NCI-H1417 treated with DMSO at 0.1 percent for 48 hours (cell line): ENCODE measurements at regions not wholly inside any gene's neighbourhood (a gene's known extent, or its start where the extent isn't known, plus 50 kb on each side); places are given as distances from the start of the nearest gene placed in this dataset.
"Not testable (repeated sequence)": the region's sequence is repeated elsewhere in the genome, so short reads cannot be mapped to it uniquely, and the experiment has no call there.

ENCODE experiments used
- DNase-seq: peaks from one replicate; lab custom pipeline; 2025; lab: John Stamatoyannopoulos, UW

DNA sequence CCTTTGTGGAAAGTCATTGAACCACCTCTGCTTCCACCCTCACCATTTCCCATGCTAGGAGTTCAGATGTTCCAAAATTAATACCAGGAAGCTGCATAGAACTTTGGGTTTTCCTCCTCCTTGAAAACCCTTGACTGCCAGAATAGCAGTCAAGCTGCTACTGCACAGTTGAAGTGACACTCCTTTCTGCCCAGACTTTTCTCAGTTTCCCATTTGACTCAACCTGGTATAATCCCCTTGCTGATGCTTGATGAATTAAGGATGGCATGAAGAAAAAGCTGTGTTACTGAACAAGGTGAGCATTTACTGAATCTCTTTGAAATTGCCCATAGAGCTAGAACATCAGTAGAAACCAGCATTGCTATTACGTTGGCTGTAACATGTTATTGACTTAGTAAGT lies 286.0 kb downstream of the EDEM1 start:
- no peak for DNase-seq

DNA sequence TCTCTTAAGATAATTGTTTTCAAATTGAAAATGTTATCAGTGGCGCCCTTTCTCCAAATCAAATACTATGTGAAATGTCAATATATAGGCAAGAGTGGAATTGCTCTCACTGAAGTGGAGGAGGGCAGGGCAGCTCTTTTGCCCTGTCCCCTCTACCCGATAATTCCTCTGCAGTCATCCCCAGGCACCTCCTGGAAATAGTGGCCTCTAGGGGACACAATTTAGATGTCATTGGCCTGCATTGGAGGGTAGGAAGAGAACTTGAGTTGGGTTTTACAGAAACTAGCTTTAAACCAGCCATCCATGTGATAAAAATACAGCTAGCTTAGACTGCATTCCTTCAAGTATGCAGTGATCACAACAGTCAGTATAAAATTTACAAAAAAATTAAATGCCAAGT lies 288.9 kb downstream of the EDEM1 start:
- DNase-seq, result no peak

DNA sequence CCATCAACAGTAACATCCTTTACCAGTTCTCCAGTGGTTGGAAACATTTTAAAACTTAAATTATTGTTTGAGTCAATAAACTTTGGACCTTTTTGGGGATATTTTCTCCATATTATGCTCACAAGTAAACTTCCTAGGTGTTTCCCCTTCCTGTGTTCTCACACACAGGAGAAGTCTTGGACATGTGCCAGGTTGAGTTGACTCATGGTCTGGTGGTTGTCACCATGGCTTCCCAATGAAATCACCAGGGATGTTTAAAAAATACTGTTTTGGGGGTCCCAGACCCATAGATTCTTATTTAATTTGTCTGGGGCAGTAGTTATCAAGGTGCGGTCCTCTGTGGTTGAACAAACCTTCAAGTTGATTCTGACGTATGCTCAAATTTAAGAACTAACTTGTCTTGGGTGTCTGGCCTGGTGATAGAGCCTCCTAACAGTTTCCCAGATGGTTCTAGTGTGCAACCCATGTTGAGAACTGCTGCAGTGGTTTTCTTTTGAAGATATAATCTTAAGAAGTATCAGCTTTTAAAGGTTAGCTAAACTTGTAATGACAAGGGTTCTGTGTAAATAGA lies 291.8 kb downstream of the EDEM1 start:
- no peak for DNase-seq

DNA sequence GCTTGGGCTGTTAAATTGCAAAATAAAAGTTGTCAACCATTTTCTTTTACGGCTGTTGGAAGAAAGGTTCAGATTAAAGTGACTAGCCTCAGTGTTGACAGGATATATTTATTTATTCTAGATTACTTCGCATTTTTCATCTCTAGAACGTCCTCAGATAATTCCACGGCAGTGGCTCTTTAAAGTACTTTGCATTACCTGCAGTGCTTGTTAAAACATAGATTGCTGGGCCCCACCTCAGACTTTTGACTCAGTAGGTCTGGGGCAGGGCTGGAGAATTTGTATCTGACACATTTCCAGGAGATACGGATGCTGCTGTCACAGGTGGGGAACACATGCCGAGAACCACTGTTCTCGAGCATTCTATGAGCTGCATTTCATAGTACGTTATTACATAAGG lies 292.7 kb downstream of the EDEM1 start:
- no peak for DNase-seq

DNA sequence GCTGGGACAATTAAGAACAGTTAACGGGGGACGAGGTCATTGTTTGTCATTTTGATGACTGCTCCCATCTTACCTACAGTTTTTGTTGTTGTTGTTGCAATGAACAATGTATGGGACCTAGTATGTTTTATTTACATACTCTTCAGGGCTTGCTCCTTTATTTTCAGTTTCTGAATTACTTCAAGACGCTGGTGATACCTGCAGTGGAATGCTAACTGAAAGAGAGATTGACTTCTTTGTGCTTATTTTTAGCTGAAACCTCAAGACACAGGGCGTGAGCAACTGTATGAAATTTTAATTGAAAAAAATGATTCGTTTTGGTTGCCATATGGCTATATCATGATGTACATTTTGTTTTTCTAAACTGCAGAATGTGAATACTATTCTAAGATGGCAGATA lies 297.9 kb downstream of the EDEM1 start:
- DNase-seq, result no peak

DNA sequence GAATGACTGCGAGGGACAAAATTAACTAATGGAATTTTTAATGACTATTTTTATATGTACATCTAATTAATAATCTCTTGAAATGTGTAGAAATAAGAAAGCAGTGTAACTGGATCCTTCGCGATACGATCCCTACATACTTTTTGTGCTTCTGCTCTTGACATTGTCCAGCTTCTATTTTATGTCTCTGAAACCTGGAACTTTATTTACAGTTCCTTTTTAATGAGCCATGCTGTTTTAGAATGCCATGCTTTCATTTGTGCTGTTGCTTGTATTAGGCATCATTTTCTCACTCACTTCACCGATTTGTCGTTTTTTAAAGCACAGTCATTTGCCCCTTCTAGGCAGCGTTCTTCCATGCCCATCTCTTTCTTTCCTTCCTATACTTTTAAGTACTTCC lies 301.3 kb downstream of the EDEM1 start:
- DNase-seq, result no peak

DNA sequence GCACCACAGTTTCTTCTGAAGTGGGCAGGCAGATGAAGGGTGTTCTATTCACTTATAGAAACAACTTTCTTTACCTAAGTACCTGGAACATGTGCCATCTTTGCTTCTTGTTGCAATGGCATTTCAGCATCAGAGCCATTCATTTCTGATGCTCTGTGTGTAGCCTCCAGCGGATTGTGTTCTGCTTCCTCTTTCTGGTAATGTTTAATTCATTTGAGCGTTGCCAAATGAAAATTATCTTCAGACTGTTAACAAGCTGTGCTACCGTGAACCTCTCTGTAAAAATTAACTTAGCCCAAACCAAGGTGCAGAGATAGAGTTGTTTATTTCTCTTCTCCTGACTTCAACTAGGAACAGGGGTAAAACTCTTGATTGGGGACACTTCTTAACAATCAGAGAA lies 302.0 kb downstream of the EDEM1 start:
- no peak for DNase-seq

DNA sequence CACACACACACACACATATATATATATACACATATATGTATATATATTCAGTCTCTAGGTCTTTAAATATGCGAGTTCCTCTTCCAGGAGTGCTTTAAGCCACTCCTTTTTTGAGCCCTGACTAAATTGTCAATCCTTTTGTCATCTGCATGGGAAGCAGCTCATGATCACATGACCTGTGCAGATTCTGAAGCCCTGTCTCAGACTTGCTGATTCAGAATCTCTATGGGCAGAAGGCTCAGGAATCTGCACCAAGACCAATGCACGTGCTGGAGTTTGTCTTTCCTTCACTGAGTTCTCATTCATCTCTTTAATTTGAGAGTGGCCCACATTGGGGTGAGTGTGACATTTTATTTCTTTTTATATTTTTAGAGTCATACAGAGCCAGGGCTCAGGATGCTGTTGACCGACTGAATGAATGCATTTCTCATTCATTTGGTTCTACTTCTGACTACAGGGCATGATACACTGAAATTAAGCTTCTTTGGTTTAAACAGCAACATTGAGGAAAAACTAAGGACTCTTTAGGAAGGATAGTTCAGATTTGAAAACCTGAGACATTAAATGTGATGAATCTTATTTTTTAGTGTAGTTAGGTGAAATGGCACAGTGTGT lies 307.5 kb downstream of the EDEM1 start:
- no peak for DNase-seq

DNA sequence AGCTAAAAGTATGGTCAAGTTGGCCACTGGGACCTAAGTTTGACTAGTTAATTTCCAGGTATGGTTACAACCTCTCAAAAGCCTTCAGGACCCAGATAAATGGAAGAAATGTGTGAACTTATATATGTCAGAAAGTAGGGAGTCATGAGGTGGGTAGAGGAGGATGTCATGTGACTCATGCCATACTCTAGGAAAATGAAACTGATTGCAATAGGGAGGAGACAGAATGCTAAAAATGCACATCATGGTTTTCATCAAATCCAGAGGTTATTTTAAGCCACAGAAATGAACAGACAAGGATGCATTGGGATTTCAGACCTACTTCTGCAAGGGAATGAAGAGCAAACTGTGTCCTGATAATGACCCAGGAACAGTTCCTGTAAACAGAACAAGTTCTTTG lies 310.0 kb downstream of the EDEM1 start:
- DNase-seq, result no peak

DNA sequence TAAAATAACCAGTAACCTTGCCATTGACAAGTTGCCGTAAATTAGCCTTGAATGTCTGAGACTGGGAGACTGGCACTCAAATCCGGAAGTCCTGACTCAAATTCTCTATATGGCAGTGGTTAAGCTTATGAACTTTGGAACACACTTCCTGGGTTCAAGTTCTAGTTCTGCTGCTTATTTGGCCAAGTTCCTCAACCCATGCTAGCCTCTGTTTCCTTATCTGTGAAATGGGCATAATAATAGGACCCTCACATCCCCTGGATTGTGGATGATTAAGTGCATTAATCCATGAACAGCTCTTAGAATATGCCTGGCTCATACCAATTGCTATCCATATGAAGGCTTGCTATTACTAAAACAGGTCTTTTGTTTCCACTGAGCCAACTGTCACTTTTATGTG lies 311.5 kb downstream of the EDEM1 start:
- DNase-seq, result no peak

DNA sequence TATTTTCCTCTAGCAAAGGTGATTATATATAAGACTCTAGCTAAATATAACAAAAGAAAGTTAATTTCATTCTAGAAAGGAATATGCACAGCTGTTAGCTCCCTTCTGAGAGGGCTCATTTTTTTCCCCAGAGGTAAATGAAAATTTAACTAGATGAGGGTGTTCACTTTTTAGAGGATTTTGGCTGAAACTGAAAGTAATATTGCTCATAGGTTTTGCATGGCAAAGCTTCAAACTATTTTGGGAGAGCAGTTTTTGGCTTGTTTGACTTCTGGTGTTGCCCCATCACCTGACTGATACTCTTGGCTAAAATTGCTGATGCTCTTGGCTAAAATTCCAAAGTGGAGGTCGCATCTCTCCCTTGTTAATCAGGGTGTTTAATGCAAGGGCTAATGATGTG lies 311.9 kb downstream of the EDEM1 start:
- no peak for DNase-seq

DNA sequence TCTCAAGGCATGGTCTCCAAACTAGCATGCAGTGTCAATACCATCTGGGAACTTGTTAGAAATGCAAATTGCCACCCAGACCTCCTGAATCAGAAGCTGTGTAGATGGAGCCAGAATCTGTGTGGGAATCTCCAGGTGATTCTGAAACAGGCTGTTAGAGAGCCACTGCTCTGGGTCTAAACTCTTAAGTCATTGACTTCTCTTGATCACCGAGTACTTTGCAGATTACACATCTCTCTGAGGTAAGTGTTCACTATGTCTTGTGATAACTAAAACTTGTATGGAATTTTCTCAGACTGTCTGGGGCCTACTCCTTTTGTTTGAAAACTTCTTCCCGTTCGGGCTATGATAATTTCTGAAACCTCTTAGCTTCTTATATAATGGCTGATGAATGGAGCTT lies 315.6 kb downstream of the EDEM1 start:
- DNase-seq, result no peak

DNA sequence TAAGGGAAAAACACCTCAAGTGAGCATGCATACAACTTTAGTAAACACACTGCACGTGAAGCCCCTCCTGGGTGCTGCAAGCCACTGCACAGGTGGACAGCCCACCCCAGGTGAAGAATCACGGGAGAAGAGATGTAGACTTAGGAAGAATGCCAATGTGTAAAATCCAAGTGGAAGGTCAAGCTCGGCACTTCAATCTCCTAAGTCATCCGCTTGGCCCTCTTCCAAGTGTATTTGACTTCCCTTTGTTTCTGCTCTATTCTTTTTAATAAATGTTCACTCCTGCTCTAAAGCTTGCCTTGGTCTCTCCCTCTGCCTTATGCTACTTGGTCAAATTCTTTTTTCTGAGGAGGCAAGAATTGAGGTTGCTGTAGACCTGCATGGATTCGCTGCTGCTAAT lies 316.6 kb downstream of the EDEM1 start:
- DNase-seq, result no peak

DNA sequence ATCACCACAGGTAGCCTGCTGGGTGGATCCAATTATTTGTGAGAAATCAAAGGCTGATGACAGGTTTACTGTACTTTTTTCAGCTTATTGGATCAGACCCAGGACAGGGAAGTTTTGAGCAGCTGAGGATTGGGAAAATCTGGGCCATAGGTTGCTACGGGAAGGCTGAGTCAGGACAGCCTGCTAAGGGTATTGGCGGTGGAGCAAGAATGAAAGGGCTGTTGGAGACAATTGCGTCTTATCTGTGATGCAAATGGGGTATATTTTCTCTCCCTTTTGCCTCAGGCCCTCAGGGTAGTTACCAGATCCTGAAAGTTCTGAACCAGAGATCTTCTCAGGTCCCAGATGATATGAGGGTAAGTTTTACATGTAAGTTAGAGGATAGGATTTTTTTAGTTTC lies 317.7 kb downstream of the EDEM1 start:
- no peak for DNase-seq

DNA sequence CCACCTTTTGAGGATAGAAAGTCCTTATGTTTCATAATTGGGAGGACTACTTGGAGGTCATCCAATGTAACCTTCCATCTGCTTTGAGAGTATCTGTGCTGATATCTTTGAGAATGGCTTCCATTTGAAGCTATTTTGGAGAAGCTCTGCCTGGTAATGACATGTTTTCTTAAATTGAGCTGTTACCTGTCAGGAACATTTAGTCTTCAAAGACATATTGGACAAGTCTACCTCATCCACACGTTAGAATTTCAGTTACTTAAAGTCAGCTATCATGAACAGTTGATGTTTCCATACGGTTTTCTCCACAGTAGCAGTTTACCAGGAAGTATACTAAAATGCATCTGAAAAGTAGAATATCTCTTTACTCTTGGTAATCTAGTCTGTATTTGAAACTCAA lies 318.5 kb downstream of the EDEM1 start:
- no peak for DNase-seq

DNA sequence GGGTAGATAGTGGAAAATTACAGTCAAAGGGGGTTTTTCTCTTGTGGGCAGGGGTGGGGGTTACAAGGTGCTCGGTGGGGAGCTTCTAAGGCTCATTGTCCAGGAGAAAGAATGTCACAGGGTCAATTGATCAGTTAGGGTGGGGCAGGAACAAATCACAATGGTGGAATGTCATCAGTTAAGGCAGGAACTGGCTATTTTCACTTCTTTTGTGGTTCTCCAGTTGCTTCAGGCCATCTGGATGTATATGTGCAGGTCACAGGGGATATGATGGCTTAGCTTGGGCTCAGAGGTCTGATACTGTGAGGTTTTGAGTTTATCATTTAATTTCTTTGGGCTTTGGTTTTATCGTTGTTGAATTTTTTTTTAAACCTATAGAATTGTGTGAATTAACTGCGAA lies 321.4 kb downstream of the EDEM1 start:
- DNase-seq, result not testable (repeated sequence)

DNA sequence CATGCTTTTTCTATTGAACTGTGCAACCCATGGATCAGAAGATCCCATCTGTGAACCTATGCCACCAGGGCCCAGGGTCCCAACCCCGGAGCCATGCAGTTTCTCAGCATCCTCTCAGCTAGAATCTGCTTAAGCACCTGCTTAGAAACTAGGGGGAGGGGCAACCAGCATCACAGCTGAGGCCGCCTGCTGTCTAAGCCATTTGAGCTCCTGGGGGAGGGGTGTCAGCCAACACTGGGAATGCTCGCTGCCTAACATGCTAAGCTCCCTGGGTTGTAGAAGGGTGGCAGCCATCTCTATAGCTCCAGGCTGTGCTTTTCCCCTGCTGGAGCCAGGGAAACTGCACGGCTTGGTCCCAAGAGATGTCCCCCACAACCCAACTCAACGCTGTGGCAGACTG lies 322.8 kb downstream of the EDEM1 start:
- no peak for DNase-seq

DNA sequence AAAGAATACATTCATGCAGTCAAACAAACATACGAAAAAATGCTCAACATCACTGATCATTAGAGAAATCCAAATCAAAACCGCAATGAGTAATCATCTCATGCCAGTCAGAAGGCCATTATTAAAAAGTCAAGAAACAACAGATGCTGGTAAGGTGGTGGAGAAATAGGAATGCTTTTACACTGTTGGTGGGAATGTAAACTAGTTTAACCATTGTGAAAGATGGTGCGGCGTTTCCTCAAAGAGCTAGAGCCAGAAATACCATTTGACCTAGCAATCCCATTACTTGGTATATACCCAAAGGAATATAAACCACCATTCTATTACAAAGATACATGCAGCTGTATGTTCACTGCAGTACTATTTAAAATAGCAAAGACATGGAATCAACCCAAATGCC lies 330.4 kb downstream of the EDEM1 start:
- DNase-seq, result no peak

DNA sequence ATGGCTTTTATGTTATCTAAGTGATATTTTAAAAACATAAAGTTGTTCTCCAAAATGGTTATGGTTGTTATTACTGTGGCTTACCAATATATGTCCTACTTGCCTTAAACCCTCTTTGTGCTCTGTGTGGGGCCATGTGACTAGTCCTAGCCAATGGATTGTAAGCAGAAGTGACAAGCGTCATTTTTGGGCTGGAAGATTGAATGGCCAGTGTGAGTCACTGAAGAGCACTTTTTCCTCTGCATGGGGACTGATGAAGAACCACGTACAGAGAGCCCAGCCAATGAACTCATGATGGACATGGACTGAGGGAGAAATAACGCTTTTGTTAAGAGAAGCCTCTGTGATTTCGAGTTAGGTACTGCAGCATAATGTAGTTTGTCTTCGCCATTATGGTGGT lies 332.7 kb downstream of the EDEM1 start:
- no peak for DNase-seq

DNA sequence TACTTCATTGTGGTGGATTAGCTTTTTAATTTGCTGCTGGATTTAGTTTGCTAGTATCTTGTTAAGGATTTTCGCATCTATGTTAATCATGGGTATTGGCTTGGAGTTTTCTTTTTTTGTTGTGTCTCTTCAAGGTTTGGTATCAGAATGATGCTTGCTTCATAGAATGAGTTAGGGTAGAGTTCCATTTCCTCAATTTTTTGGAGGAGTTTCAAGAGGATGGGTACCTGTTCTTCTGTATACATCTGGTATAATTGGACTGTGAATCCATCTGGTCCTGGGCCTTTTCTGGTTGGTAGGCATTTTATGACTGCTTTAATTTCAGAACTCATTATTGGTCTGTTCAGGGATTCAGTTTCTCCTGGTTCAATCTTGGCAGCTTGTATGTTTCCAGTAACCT lies 335.6 kb downstream of the EDEM1 start:
- DNase-seq, result no peak

DNA sequence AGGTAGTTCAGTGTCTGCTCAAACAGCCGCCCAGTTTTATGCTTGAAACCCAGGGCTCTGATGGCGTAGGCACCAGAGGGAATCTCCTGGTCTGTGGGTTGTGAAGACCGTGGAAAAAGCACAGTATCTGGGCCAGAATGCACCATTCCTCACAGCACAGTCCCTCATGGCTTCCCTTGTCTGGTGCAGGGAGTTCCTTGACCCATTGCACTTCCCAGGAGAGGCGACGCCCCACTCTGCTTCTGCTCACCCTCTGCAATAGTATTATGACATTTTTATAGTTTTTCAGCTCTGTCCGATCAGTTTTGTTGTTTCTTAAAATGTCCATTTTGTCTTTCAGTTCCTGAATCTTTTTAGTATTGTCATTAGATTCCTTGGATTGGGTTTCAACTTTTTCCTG lies 343.5 kb downstream of the EDEM1 start:
- no peak for DNase-seq

DNA sequence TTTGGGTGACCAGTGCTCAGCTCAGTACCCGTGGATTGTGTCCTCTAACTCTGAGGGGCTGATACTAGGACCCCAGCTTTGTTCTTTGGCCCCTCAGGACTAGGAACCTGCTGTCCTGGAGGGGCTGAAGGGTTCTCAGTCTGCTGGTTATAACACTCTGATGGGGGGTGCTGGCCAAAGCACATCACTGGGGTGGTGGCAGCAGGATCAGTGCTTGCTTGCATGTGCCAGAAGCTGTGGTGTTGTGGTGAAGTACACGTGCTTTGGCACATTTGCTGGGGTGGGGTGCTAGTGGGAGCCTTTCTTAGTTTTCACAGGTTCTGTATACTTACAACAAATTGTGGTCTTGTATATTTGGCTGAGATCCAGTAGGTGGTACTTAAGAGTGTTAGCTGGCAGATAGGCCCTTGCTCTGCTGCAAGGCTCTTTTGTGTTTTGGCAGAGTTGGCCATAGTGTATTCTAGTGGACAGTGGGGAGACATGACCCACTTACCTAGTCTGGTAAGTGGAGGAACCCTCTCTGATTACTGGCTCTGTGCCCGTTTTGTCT lies 344.3 kb downstream of the EDEM1 start:
- DNase-seq, result no peak

DNA sequence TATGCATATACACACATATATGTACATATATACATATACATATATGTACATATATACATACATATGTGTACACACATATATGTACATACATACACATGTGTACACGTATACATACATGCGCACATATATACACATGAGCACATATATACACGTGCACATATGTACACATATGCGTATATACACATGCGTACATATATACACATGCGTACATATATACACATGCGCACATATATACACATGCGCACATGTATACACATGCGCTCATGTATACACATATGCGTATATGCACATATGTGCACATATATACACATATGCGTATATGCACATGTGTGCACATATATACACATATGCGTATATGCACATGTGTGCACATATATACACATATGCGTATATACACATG lies 353.0 kb downstream of the EDEM1 start:
- no peak for DNase-seq

DNA sequence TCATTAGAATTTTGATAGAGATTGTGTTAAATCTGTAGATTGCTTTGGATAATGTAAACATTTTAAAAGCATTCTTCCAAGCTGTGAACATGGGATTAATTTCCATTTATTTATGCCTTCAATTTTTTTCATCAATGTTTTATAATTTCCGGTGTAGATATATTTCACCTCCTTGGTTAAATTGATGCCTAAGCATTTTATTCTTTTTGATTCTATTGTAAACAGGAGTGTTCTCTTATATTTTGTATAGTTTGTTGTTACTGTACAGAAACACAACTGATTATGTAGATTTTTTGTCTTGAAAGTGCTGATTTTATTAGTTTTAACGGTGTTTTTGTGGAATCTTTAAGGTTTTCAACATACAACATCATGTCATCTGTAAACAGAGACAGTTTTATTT lies 355.0 kb downstream of the EDEM1 start:
- no peak for DNase-seq
